ENCODE measurements at regions not wholly inside any gene's neighbourhood (a gene's known extent, or its start where the extent isn't known, plus 50 kb on each side); places are given as distances from the start of the nearest gene placed in this dataset.

DNA sequence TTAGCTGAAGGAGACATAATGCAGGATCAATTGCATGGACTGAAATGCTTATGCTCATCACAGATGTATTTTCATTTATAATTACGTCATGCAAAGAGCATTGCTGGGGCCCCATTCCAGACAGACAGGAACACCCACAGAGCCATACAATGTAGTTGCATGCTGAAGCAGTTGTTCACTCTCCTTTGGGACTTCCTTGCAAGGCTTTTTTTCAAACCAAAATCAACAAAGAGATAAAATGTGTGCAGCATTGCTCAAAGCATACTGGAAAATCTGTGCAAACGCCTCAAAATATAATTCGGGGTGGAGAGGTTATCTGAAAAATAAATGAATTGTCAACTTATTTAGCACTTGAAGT lies 463.2 kb downstream of the CDH2 start:
- no peak for DNase-seq
- H3K36me3 Mint-ChIP-seq (ENCODE audit: low read depth), result peaks cover 35% of the 10 kb centered on the region
- no peaks in the 10 kb centered on the region for H3K27me3 Mint-ChIP-seq (ENCODE audit: low read depth, poor library complexity)
- H3K9me3 Mint-ChIP-seq, result peaks cover 36% of the 10 kb centered on the region
- H3K4me3 Mint-ChIP-seq, result peak overlapping the region; percentile 23
- H3K27ac Mint-ChIP-seq, result no peak overlapping the region
- no peak for TF ChIP-seq CTCF (IDR thresholded peaks at IDR 0.05)
- peaks cover 42% of the 10 kb centered on the region for H3K4me1 Mint-ChIP-seq

- H3K9me3 Mint-ChIP-seq, result peaks cover 40% of the 10 kb centered on the region
- H3K4me1 Mint-ChIP-seq, result peaks cover 42% of the 10 kb centered on the region
- peak overlapping the region; percentile 29 for H3K4me3 Mint-ChIP-seq
- no peak for DNase-seq
- H3K27me3 Mint-ChIP-seq (ENCODE audit: low read depth, poor library complexity), result no peaks in the 10 kb centered on the region
- no peak for TF ChIP-seq CTCF (IDR thresholded peaks at IDR 0.05)
- peaks cover 39% of the 10 kb centered on the region for H3K36me3 Mint-ChIP-seq (ENCODE audit: low read depth)
- H3K27ac Mint-ChIP-seq, result peak overlapping the region; percentile 96
These were observed 463.7 kb downstream of the CDH2 start for GRCh38 chr18:27713037-27713737.

- Mint-ChIP-seq H3K36me3 (ENCODE audit: low read depth) (peaks cover 48% of the 10 kb centered on the region), H3K27me3 (ENCODE audit: low read depth, poor library complexity) (no peaks in the 10 kb centered on the region), H3K27ac (peak overlapping the region; percentile 96), H3K4me1 (peaks cover 42% of the 10 kb centered on the region), H3K4me3 (peak overlapping the region; percentile 11), H3K9me3 (peaks cover 50% of the 10 kb centered on the region)
- DNase-seq, result no peak
- no peak for TF ChIP-seq CTCF (IDR thresholded peaks at IDR 0.05)
These were observed 464.9 kb downstream of the CDH2 start for GRCh38 chr18:27712066-27712465.

DNA sequence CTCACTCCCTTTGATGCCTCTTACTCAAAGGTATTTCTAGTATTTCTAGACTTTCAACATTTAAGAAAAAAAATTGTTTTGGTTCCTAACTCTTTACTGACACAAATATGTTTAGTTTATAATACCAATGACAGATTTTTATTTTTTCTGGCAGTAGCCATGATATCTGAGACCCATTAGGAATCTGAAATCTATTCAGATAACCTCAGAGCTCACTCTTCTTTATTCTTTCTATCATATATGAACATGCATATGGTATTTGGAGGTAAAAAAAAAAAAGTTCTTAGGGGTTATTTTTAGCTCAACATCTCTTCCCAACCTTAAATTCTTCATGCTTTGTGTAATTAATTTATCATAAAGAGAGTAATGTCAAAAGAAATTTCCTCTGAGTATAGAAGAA lies 465.5 kb downstream of the CDH2 start:
- DNase-seq, result no peak
- Mint-ChIP-seq H3K36me3 (ENCODE audit: low read depth) (peaks cover 52% of the 10 kb centered on the region), H3K4me3 (no peak overlapping the region), H3K27me3 (ENCODE audit: low read depth, poor library complexity) (no peaks in the 10 kb centered on the region), H3K4me1 (peaks cover 42% of the 10 kb centered on the region), H3K27ac (no peak overlapping the region), H3K9me3 (peaks cover 55% of the 10 kb centered on the region)
- no peak for TF ChIP-seq CTCF (IDR thresholded peaks at IDR 0.05)

DNA sequence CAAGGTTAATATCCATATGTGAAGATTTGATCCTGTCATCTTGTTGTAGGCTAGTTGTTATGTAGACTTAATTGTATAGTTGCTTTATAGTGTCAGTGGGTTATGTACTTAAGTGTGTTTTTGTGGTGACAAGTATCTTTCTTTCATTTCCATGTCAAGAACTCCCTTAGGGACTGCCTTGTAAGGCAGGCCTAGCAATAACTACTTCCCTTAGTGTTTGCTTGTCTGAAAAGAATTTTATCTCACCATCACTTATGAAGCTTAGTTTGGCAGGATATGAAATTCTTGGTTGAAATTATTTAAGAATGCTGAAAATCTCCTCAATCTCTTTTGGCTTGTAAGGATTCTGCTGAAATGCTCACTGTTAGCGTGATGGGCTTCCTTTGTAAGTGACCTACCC lies 467.6 kb downstream of the CDH2 start:
- peaks cover 50% of the 10 kb centered on the region for H3K4me1 Mint-ChIP-seq
- H3K9me3 Mint-ChIP-seq, result peaks cover 51% of the 10 kb centered on the region
- H3K27me3 Mint-ChIP-seq (ENCODE audit: low read depth, poor library complexity), result no peaks in the 10 kb centered on the region
- peaks cover 40% of the 10 kb centered on the region for H3K36me3 Mint-ChIP-seq (ENCODE audit: low read depth)
- TF ChIP-seq CTCF (IDR thresholded peaks at IDR 0.05), result no peak
- no peak overlapping the region for H3K27ac Mint-ChIP-seq
- H3K4me3 Mint-ChIP-seq, result no peak overlapping the region
- no peak for DNase-seq

GRCh38 chr18:27707201-27707600 lies 469.7 kb downstream of the CDH2 start:
- H3K9me3 Mint-ChIP-seq, result peaks cover 51% of the 10 kb centered on the region
- H3K27me3 Mint-ChIP-seq (ENCODE audit: low read depth, poor library complexity), result no peaks in the 10 kb centered on the region
- no peak overlapping the region for H3K4me3 Mint-ChIP-seq
- H3K36me3 Mint-ChIP-seq (ENCODE audit: low read depth), result peaks cover 40% of the 10 kb centered on the region
- TF ChIP-seq CTCF (IDR thresholded peaks at IDR 0.05), result no peak
- H3K27ac Mint-ChIP-seq, result no peak overlapping the region
- DNase-seq, result no peak
- peaks cover 50% of the 10 kb centered on the region for H3K4me1 Mint-ChIP-seq

All from nephron progenitor cell (in vitro differentiated cells).